NT2/D1 (cell line): ENCODE measurements at regions not wholly inside any gene's neighbourhood (a gene's known extent, or its start where the extent isn't known, plus 50 kb on each side); places are given as distances from the start of the nearest gene placed in this dataset.

Experiments used
- SUZ12 ChIP-seq: IDR thresholded peaks from 2 replicates; pipeline ENCODE4 v1.6.1; 2011; ENCODE audit not compliant: insufficient read length, insufficient read depth; ENCODE audit errors: extremely low read depth
- YY1 ChIP-seq: IDR thresholded peaks from 2 replicates; pipeline ENCODE4 v1.6.1; 2011; ENCODE audit not compliant: insufficient read length, insufficient read depth
- ZNF274 ChIP-seq: IDR thresholded peaks from 2 replicates; pipeline ENCODE4 v1.6.1; 2011; ENCODE audit warnings: mild to moderate bottlenecking, low read depth, low read length

DNA sequence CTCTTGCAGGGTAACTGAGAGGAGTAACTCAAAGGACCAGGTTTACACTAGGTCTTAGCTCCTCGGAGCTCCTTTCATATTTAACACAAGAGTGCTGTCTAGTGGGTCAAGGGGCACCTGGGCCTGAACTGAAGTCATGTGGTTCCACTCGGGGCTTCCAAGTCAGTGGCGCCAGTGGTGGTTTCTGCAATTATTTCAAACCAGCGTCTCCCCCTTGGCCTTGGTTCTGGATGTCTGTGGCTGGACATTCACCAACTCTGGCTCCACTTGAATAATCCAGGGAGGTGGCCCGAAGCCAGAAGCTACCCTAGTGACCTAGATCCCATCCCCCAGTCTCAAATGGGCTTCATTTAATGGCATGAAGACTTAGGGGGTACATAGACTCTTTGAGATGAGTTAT, 144.3 kb upstream of the ADAMTS9 start:
- no peak for TF ChIP-seq ZNF274
- no peak for TF ChIP-seq YY1
- TF ChIP-seq SUZ12 = no peak
